Body of pancreas (tissue), 4 donors: ENCODE measurements at regions not wholly inside any gene's neighbourhood (a gene's known extent, or its start where the extent isn't known, plus 50 kb on each side); places are given as distances from the start of the nearest gene placed in this dataset.
"Not testable (repeated sequence)": the region's sequence is repeated elsewhere in the genome, so short reads cannot be mapped to it uniquely, and the experiment has no call there.

Experiments used
- ATAC-seq: fragments of 150-250 bp; one replicate; pipeline ENCODE4 v1.9.1; 2016
- DNase-seq, 4 donors: peaks; one replicate each; pipeline ENCODE4 v3.0.0-alpha.2; 2019
- H3K27ac ChIP-seq, 4 donors: fragments of 200-600 bp; sonication (generic); 1 replicate in 3 of 4; 2 replicates in 1 of 4; pipeline versions ENCODE4 v1.5.1 to v1.6.1; 2016 to 2019; ENCODE audit warnings: mild to moderate bottlenecking in 1 of 4, mixed read lengths in 1 of 4, moderate library complexity in 1 of 4
- H3K27me3 ChIP-seq, 2 donors: fragments of 200-600 bp; sonication (generic); one replicate each; pipeline ENCODE4 v1.6.0; 2016; ENCODE audit warnings: mild to moderate bottlenecking in 1 of 2
- H3K36me3 ChIP-seq, 2 donors: fragments of 200-600 bp; sonication (generic); replicated peaks in 1 of 2; 2 replicates each; pipeline ENCODE4 v1.5.1; 2016; ENCODE audit warnings: low read depth in 2 of 2; ENCODE audit not compliant: insufficient read depth in 1 of 2
- H3K4me1 ChIP-seq: fragments of 200-600 bp; sonication (generic); one replicate; pipeline ENCODE4 v1.6.0; 2016
- H3K4me3 ChIP-seq, 2 donors: fragments of 200-600 bp; sonication (generic); 1 replicate in 1 of 2; 2 replicates in 1 of 2; pipeline ENCODE4 v1.5.1; 2016 to 2019
- H3K9me3 ChIP-seq, 3 donors: fragments of 200-600 bp; sonication (generic); 1 replicate in 2 of 3; 2 replicates in 1 of 3; pipeline ENCODE4 v1.5.1; 2016
- POLR2A ChIP-seq, 3 donors: fragments of 450-650 bp; IDR thresholded peaks; one replicate each; pipeline ENCODE4 v1.6.1; 2016; ENCODE audit warnings: antibody characterized with exemption in 3 of 3, mild to moderate bottlenecking in 2 of 3
- WGBS, 2 donors: methylation state at CpG; one replicate each; pipeline ENCODE4 v1.1.5; 2017; 5-methylcytosine and 5-hydroxymethylcytosine counted together
- intact Hi-C: fragments of 100-400 bp; cut with DNase I; formaldehyde crosslinking; loops from one replicate; pipeline ENCODE4 v1.15.1; 2023
- TF ChIP-seq, protein P1 (sequence below), 7 experiments: fragments of 450-650 bp in 4 of 7; fragments of 200-600 bp in 3 of 7; sonication (generic) in 3 of 7; IDR thresholded peaks; one replicate each; pipeline ENCODE4 v1.5.1; 2016 to 2019; ENCODE audit warnings: antibody characterized with exemption in 7 of 7

DNA sequence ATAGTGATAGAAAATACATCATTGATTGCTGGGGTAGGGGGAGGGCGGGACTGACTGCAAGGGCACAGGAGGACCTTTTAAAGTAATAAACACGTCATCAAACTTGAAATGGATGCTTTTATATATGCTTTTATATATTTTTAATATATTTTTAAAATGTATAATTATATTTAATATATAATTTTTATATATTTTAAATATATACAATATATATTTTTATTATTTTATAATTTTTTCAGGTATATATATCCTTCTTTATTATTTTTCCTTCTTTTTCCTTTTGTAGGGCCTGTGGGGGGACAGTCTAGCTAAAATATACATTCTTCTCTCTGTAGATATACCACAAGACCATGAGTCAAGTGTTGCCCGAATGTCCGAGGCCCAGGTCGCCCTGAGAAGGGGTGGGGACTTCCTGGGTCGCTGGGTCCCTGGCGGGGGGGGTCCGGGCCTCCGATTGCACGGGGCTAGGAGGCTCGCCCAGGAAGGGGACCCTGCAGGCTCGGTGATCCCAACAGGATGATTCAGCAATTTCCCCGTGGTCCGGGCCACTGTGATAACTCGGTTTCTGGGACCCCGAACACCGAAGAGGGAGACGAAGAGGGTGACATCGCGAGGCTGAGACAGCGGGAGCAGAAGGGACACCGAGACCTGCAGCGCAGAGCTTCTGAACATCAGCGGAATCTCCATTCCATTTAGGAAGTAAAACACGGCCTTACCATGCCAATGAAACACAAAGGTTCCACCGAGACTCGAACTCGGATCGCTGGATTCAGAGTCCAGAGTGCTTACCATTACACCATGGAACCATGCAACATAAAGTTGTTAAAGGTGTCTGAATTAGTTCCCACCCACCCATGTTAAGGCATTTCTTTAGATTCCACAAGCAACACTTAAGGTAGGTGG is 112.5 kb upstream of the NBPF11 start:
- no peak for ATAC-seq
- no peaks in the 10 kb centered on the region for H3K9me3 ChIP-seq
- H3K27ac ChIP-seq = no peak overlapping the region
- no peaks in the 10 kb centered on the region for H3K27me3 ChIP-seq
- 45 to 46% methylated on average over 25 to 28 of the region's 29 CpGs for WGBS, 2 donors
- intact Hi-C loops = no loop called here
- H3K4me1 ChIP-seq = peaks cover 8% of the 10 kb centered on the region
- peak in 1 of 4 donors; percentile 6 for DNase-seq
- TF ChIP-seq, protein P1, sequence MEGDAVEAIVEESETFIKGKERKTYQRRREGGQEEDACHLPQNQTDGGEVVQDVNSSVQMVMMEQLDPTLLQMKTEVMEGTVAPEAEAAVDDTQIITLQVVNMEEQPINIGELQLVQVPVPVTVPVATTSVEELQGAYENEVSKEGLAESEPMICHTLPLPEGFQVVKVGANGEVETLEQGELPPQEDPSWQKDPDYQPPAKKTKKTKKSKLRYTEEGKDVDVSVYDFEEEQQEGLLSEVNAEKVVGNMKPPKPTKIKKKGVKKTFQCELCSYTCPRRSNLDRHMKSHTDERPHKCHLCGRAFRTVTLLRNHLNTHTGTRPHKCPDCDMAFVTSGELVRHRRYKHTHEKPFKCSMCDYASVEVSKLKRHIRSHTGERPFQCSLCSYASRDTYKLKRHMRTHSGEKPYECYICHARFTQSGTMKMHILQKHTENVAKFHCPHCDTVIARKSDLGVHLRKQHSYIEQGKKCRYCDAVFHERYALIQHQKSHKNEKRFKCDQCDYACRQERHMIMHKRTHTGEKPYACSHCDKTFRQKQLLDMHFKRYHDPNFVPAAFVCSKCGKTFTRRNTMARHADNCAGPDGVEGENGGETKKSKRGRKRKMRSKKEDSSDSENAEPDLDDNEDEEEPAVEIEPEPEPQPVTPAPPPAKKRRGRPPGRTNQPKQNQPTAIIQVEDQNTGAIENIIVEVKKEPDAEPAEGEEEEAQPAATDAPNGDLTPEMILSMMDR (IDR thresholded peaks at IDR 0.05) = no peak
- no peak for TF ChIP-seq POLR2A (IDR thresholded peaks at IDR 0.05)
- no peak overlapping the region for H3K4me3 ChIP-seq
- H3K36me3 ChIP-seq = no peaks in the 10 kb centered on the region

DNA sequence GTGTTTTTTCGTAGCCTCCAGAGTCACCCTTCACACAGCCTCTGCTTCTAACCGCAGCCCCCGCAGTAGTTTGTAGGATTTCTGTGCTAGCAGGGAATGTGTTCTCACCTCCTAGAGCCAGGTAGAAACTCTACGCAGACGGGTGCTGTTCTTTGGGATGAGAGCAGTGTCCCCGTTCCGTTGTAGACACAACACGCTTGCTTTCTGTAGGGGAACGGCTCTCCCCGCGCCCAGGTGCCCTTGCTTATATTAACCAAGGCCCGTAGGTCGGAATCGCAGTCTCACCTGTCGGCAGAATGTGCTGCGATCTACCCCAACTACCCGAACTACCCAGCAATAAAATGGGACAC is 111.8 kb upstream of the NBPF11 start:
- peak overlapping the region; percentile 3 to 24 for H3K4me3 ChIP-seq
- no peaks in the 10 kb centered on the region for H3K36me3 ChIP-seq
- peaks cover 8% of the 10 kb centered on the region for H3K4me1 ChIP-seq
- DNase-seq (peak; percentile 3 to 45 (median 24)), ATAC-seq (peak; percentile 39)
- H3K27ac ChIP-seq = peak overlapping the region in 3 of 4 donors; percentile 41 to 60 (median 58)
- H3K9me3 ChIP-seq = no peaks in the 10 kb centered on the region
- intact Hi-C loops = no loop called here
- H3K27me3 ChIP-seq = no peaks in the 10 kb centered on the region
- TF ChIP-seq, protein P1 (IDR thresholded peaks at IDR 0.05) = no peak
- WGBS, 2 donors = 1 to 3% methylated on average over 16 to 17 of the region's 17 CpGs

DNA sequence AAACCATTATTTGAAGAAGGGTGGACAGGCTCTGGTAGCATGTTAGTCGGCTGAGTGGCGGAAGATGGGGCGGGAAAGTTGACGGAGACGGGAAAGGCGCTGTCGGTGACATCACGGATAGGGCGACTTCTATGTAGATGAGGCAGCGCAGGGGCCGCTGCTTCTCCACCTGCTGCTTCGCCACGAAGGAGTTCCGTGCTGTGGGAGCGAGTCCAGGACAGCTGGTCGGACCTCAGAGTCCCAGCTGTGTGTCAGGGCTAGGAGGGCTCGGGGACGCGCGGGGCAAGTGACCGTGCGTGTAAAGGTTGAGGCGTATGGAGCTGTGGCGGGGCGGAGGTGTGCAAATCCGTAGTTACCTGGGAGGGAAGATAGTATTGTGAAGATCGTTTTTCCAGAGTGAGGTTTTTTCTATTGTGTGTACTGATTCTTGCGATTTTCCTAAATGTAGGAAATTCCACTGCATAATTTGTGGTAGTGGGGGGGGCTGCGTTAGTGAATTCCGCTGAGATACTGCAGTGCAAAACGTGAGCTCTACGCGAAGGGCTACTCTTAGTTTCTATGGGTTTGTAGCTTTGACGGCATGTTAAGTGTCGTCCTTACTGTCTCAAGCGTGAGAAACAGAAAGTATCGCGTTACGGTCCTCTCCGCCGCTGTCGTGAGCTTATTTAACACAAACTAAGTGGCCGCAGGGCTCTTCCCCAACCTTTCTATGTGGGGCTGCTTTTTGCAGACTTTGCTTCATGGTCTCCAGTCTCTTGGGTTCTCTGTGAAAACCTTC is 111.2 kb upstream of the NBPF11 start:
- H3K27ac ChIP-seq = peak overlapping the region; percentile 1 to 60 (median 50)
- 0 to 1% methylated on average over 43 of the region's 43 CpGs for WGBS, 2 donors
- ATAC-seq = peak; percentile 76
- intact Hi-C loops = no loop called here
- H3K4me1 ChIP-seq = peaks cover 8% of the 10 kb centered on the region
- H3K4me3 ChIP-seq = peak overlapping the region; percentile 3 to 24
- peak; percentile 59 to 76 (median 66) for DNase-seq
- TF ChIP-seq, protein P1 (IDR thresholded peaks at IDR 0.05) = no peak
- peak; percentile 61 to 98 (median 96) for TF ChIP-seq POLR2A (IDR thresholded peaks at IDR 0.05)
- H3K36me3 ChIP-seq = no peaks in the 10 kb centered on the region
- no peaks in the 10 kb centered on the region for H3K9me3 ChIP-seq
- no peaks in the 10 kb centered on the region for H3K27me3 ChIP-seq

DNA sequence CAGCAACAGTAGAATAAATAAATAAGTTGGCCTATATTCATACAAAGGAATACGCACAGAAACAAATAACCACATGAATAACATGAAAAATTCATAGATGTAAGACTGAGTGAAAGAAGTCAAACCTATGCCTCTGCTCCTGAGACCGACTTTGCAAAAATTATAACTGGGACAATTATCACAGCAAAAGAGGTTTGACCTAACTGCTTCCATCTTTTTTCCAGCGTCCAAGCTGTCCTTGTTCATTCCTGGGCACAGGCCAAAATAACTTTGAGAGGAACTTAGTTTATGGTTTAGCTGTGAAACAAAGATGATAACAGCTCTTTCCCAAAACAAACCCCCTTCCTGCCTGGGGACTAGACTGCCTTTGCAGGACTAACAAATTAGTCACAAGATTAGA is 109.6 kb upstream of the NBPF11 start:
- intact Hi-C loops, DNase-seq, ATAC-seq, H3K27ac ChIP-seq, H3K4me3 ChIP-seq, H3K36me3 ChIP-seq, H3K9me3 ChIP-seq, H3K4me1 ChIP-seq, H3K27me3 ChIP-seq: not testable (repeated sequence)
- 80 to 89% methylated on average over 3 of the region's 3 CpGs for WGBS, 2 donors

DNA sequence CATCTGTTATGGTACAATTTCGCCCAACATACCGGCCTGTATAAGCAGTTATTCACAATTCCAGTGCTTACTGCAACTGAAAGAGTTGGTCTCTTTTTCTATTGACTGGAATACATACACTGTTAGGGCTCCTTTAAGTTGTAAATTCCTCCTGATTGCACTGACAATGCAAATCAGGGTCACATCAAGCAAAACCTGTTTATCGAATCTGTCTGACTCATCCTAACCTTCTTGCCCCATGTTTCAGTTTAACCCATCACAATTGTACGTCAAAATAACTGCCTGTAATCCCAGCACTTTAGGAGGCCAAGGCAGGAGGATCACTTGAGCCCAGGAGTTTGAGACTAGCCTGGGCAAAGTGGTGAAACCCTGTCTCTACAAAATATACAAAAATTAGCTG is 105.8 kb upstream of the NBPF11 start:
- intact Hi-C loops, H3K4me3 ChIP-seq, H3K27me3 ChIP-seq, H3K27ac ChIP-seq, ATAC-seq, DNase-seq, H3K4me1 ChIP-seq, H3K9me3 ChIP-seq, H3K36me3 ChIP-seq: not testable (repeated sequence)
- WGBS, 2 donors = 65 to 71% methylated on average over 4 of the region's 4 CpGs
